ENCODE measurements at regions not wholly inside any gene's neighbourhood (a gene's known extent, or its start where the extent isn't known, plus 50 kb on each side); places are given as distances from the start of the nearest gene placed in this dataset.
"Not testable (repeated sequence)": the region's sequence is repeated elsewhere in the genome, so short reads cannot be mapped to it uniquely, and the experiment has no call there.

GRCh38 chr2:154952346-154952980 lies 254.0 kb downstream of the KCNJ3 start:
- intact Hi-C loops (cut with DNase I): no loop called here
- no peak for DNase-seq (ENCODE audit: low spot score)

- DNase-seq (ENCODE audit: low spot score); intact Hi-C loops (cut with DNase I): not testable (repeated sequence)
Observed at GRCh38 chr2:154947416-154947815, 248.9 kb downstream of the KCNJ3 start.

GRCh38 chr2:154945984-154946383 lies 247.5 kb downstream of the KCNJ3 start:
- no peak for DNase-seq (ENCODE audit: low spot score)
- intact Hi-C loops (cut with DNase I): no loop called here

- intact Hi-C loops (cut with DNase I): no loop called here
- DNase-seq (ENCODE audit: low spot score): no peak
Observed at GRCh38 chr2:154941379-154941778, 242.9 kb downstream of the KCNJ3 start.

- DNase-seq (ENCODE audit: low spot score): no peak
- intact Hi-C loops (cut with DNase I): no loop called here
Observed at GRCh38 chr2:154934213-154934612, 235.7 kb downstream of the KCNJ3 start.

GRCh38 chr2:154924531-154924930 lies 226.0 kb downstream of the KCNJ3 start:
- intact Hi-C loops (cut with DNase I): no loop called here
- DNase-seq (ENCODE audit: low spot score): no peak

GRCh38 chr2:154914561-154914960 lies 216.1 kb downstream of the KCNJ3 start:
- no peak for DNase-seq (ENCODE audit: low spot score)
- intact Hi-C loops (cut with DNase I): no loop called here

GRCh38 chr2:154912215-154912614 lies 213.7 kb downstream of the KCNJ3 start:
- no peak for DNase-seq (ENCODE audit: low spot score)
- intact Hi-C loops (cut with DNase I): no loop called here

GRCh38 chr2:154911729-154912128 lies 213.2 kb downstream of the KCNJ3 start:
- intact Hi-C loops (cut with DNase I): no loop called here
- DNase-seq (ENCODE audit: low spot score): no peak

- DNase-seq (ENCODE audit: low spot score): no peak
- intact Hi-C loops (cut with DNase I): no loop called here
Observed at GRCh38 chr2:154910701-154911100, 212.2 kb downstream of the KCNJ3 start.

- intact Hi-C loops (cut with DNase I): no loop called here
- no peak for DNase-seq (ENCODE audit: low spot score)
Observed at GRCh38 chr2:154908327-154908726, 209.8 kb downstream of the KCNJ3 start.

Data from posterior vena cava (tissue), 2 donors.